PC-3 (cell line): ENCODE measurements at regions not wholly inside any gene's neighbourhood (a gene's known extent, or its start where the extent isn't known, plus 50 kb on each side); places are given as distances from the start of the nearest gene placed in this dataset.

Source experiments
- CTCF ChIP-seq: fragments of 300-600 bp; sonication (generic); conservative IDR thresholded peaks from 2 replicates; pipeline ENCODE4 v1.5.1; 2017; ENCODE audit warnings: antibody characterized with exemption, low read depth, mild to moderate bottlenecking, low read length
- EZH2phosphoT487 ChIP-seq: fragments of 300-600 bp; sonication (generic); IDR thresholded peaks from 2 replicates; pipeline ENCODE4 v1.6.1; 2018; ENCODE audit warnings: mild to moderate bottlenecking, antibody characterized with exemption, low read length, borderline replicate concordance

GRCh38 chr14:94677747-94678146 is 65.6 kb downstream of the SERPINA3 start:
- TF ChIP-seq CTCF: no peak
- TF ChIP-seq EZH2phosphoT487: no peak
